ENCODE measurements at regions not wholly inside any gene's neighbourhood (a gene's known extent, or its start where the extent isn't known, plus 50 kb on each side); places are given as distances from the start of the nearest gene placed in this dataset.
A peak's percentile ranks its signal among the peaks of the same experiment; 100 is the strongest.

GRCh38 chr21:35127026-35127425 lies 77.9 kb upstream of the RUNX1 start:
- no peak for DNase-seq (ENCODE audit: low spot score)

GRCh38 chr21:35120631-35121180 lies 71.6 kb upstream of the RUNX1 start:
- no peak for DNase-seq (ENCODE audit: low spot score)

GRCh38 chr21:35119501-35120047 lies 70.5 kb upstream of the RUNX1 start:
- no peak for DNase-seq (ENCODE audit: low spot score)

- DNase-seq (ENCODE audit: low spot score): no peak
Observed at GRCh38 chr21:35116777-35117176, 67.7 kb upstream of the RUNX1 start.

GRCh38 chr21:35113064-35113463 lies 64.0 kb upstream of the RUNX1 start:
- peak; percentile 4 for DNase-seq (ENCODE audit: low spot score)

GRCh38 chr21:35111321-35111930 lies 62.3 kb upstream of the RUNX1 start:
- no peak for DNase-seq (ENCODE audit: low spot score)

- DNase-seq (ENCODE audit: low spot score): no peak
Observed at GRCh38 chr21:35108887-35109286, 59.8 kb upstream of the RUNX1 start.

- DNase-seq (ENCODE audit: low spot score): no peak
Observed at GRCh38 chr21:35107520-35107919, 58.4 kb upstream of the RUNX1 start.

GRCh38 chr21:35106246-35106835 lies 57.2 kb upstream of the RUNX1 start:
- DNase-seq (ENCODE audit: low spot score): no peak

GRCh38 chr21:35102488-35103371 lies 53.6 kb upstream of the RUNX1 start:
- no peak for DNase-seq (ENCODE audit: low spot score)

GRCh38 chr21:35100349-35100811 lies 51.3 kb upstream of the RUNX1 start:
- no peak for DNase-seq (ENCODE audit: low spot score)

GRCh38 chr21:35099310-35099709 lies 50.2 kb upstream of the RUNX1 start:
- DNase-seq (ENCODE audit: low spot score): no peak

Data from activated CD4-positive, alpha-beta T cell treated with anti-CD3 and anti-CD28 coated beads, Interleukin-2, Interleukin-4, amounts not matched to agents 100 ng/mL and 50 ng/mL, durations not matched to agents 16 hours and 8 hours (primary cell).